GM12875 (cell line): ENCODE measurements at regions not wholly inside any gene's neighbourhood (a gene's known extent, or its start where the extent isn't known, plus 50 kb on each side); places are given as distances from the start of the nearest gene placed in this dataset.

Experiments used
- H3K4me3 ChIP-seq: one replicate; pipeline ENCODE4 v1.5.1; 2011; ENCODE audit warnings: low read depth, low read length, control low read depth
- CTCF ChIP-seq: IDR thresholded peaks from 2 replicates; pipeline ENCODE4 v1.5.1; 2011; ENCODE audit warnings: low read depth, mild to moderate bottlenecking, control low read depth, inconsistent platforms, low read length, moderate library complexity, borderline replicate concordance; ENCODE audit not compliant: insufficient read depth

- no peak for TF ChIP-seq CTCF
- no peak overlapping the region for H3K4me3 ChIP-seq
Observed at GRCh38 chr13:39881383-39881782, 225.9 kb downstream of the COG6 start.

GRCh38 chr13:39881887-39882286, 226.4 kb downstream of the COG6 start:
- no peak for TF ChIP-seq CTCF
- H3K4me3 ChIP-seq: no peak overlapping the region

- TF ChIP-seq CTCF: no peak
- H3K4me3 ChIP-seq: no peak overlapping the region
Observed at GRCh38 chr13:39884166-39884565, 228.7 kb downstream of the COG6 start.

- no peak for TF ChIP-seq CTCF
Observed at GRCh38 chr13:39886336-39886735, 230.9 kb downstream of the COG6 start.

GRCh38 chr13:39887387-39887786, 231.9 kb downstream of the COG6 start:
- H3K4me3 ChIP-seq: no peak overlapping the region
- no peak for TF ChIP-seq CTCF

More at GRCh38 chr13:39886336-39886735, 230.9 kb downstream of the COG6 start:
- no peak overlapping the region for H3K4me3 ChIP-seq

- H3K4me3 ChIP-seq: no peak overlapping the region
- TF ChIP-seq CTCF: no peak
Observed at GRCh38 chr13:39888865-39889810, 233.7 kb downstream of the COG6 start.

GRCh38 chr13:39890537-39890936, 235.1 kb downstream of the COG6 start:
- no peak overlapping the region for H3K4me3 ChIP-seq
- TF ChIP-seq CTCF: no peak
